K562 (cell line): ENCODE measurements at regions not wholly inside any gene's neighbourhood (a gene's known extent, or its start where the extent isn't known, plus 50 kb on each side); places are given as distances from the start of the nearest gene placed in this dataset.
A peak's percentile ranks its signal among the peaks of the same experiment; 100 is the strongest.

Experiments used
- ATAC-seq: fragments of 200-7000 bp; cut with Tn5 transposase; 3 replicates; pipeline ENCODE4 v1.9.1; 2020; ENCODE audit warnings: moderate library complexity
- BruUV-seq: library from RNA; stranded (reverse); fragments of 400-500 nt; replicated peaks from 2 replicates; lab custom pipeline; 2021; lab: Mats Ljungman, UMichigan
- CTCF ChIA-PET: fragments of 300-600 bp; formaldehyde crosslinking; extraction: SDS; loops from one replicate; lab custom pipeline; 2021; ENCODE audit warnings: low intra/inter-chr PET ratio; lab: Yijun Ruan, JAX
- POLR2A ChIA-PET: fragments of 300-600, 350-650 bp; sonication (Branson Sonifier 250); formaldehyde crosslinking; extraction: SDS; loops from one replicate; lab custom pipeline; 2021; ENCODE audit warnings: antibody characterized with exemption, inconsistent platforms; lab: Yijun Ruan, JAX
- DNase-seq, 4 experiments: peaks; one replicate each; pipeline versions ENCODE4 v3.0.0 to v3.0.0-alpha.2; 2011 to 2018; ENCODE audit warnings: low spot score in 3 of 4, mixed read lengths in 3 of 4; ENCODE audit errors: extremely low read depth in 1 of 4
- FAIRE-seq: peaks from 2 replicates; lab custom pipeline; 2011; peaks lifted over from hg19 to GRCh38; lab: Jason Lieb, UNC
- H2AFZ ChIP-seq: 2 replicates; pipeline ENCODE4 v1.6.0; 2011; ENCODE audit warnings: low read depth, low read length, control low read depth, inconsistent platforms
- H3K27ac ChIP-seq: fragments of 200-600 bp; 3 replicates; pipeline ENCODE4 v1.8.0; 2011; ENCODE audit warnings: low read depth, mild to moderate bottlenecking, control low read depth, inconsistent platforms, low read length, moderate library complexity, mixed read lengths; ENCODE audit errors: extremely low read depth
- H3K27me3 ChIP-seq, 2 experiments: fragments of 300-600 bp in 1 of 2; 2 replicates in 1 of 2; 3 replicates in 1 of 2; pipeline versions ENCODE4 v1.6.0 to v1.8.0; 2011; ENCODE audit warnings: inconsistent platforms in 2 of 2, low read length in 2 of 2, mild to moderate bottlenecking in 1 of 2, mixed read lengths in 1 of 2, moderate library complexity in 1 of 2; ENCODE audit not compliant: control insufficient read depth in 2 of 2, insufficient read depth in 2 of 2
- H3K36me3 ChIP-seq: fragments of 300-600 bp; 3 replicates; pipeline ENCODE4 v1.8.0; 2011; ENCODE audit warnings: mild to moderate bottlenecking, low read length, inconsistent platforms; ENCODE audit not compliant: control insufficient read depth, insufficient read depth
- H3K4me1 ChIP-seq, 2 experiments: fragments of 200-600 bp in 1 of 2; replicated peaks in 1 of 2; 2 replicates in 1 of 2; 3 replicates in 1 of 2; pipeline versions ENCODE4 v1.5.1 to v1.8.0; 2011; ENCODE audit warnings: inconsistent platforms in 2 of 2, low read length in 2 of 2, mild to moderate bottlenecking in 1 of 2, mixed read lengths in 1 of 2, moderate library complexity in 1 of 2; ENCODE audit not compliant: control insufficient read depth in 2 of 2, insufficient read depth in 2 of 2
- H3K4me2 ChIP-seq: 2 replicates; pipeline ENCODE4 v1.6.1; 2011; ENCODE audit warnings: low read length, control low read depth, inconsistent platforms, mixed read lengths; ENCODE audit not compliant: insufficient read depth
- H3K4me3 ChIP-seq: fragments of 200-600 bp; sonication (generic), shearing (Covaris generic); 2 replicates; pipeline ENCODE4 v1.5.1; 2016; ENCODE audit warnings: control low read depth, inconsistent platforms
- H3K79me2 ChIP-seq: fragments of 200-600 bp; 3 replicates; pipeline ENCODE4 v1.8.0; 2011; ENCODE audit warnings: low read length, inconsistent platforms; ENCODE audit not compliant: control insufficient read depth, insufficient read depth
- H3K9ac ChIP-seq, 2 experiments: 2 replicates each; pipeline versions ENCODE4 v1.6.0 to v1.6.1; 2011; ENCODE audit warnings: low read depth in 2 of 2, low read length in 2 of 2, control low read depth in 1 of 2, inconsistent platforms in 1 of 2, mild to moderate bottlenecking in 1 of 2, mixed read lengths in 1 of 2; ENCODE audit not compliant: insufficient read depth in 1 of 2
- H3K9me1 ChIP-seq: one replicate; pipeline ENCODE4 v1.6.0; 2011; ENCODE audit warnings: inconsistent platforms, mild to moderate bottlenecking, low read length, moderate library complexity; ENCODE audit not compliant: control insufficient read depth, insufficient read depth
- H3K9me3 ChIP-seq: replicated peaks from 2 replicates; pipeline ENCODE4 v1.5.1; 2011; ENCODE audit warnings: low read depth, low read length, inconsistent platforms; ENCODE audit not compliant: control insufficient read depth, insufficient read depth
- H4K20me1 ChIP-seq: replicated peaks from 2 replicates; pipeline ENCODE4 v1.6.1; 2011; ENCODE audit warnings: low read length, inconsistent platforms, mixed read lengths; ENCODE audit not compliant: control insufficient read depth, insufficient read depth
- BCOR ChIP-seq: fragments of 450-650 bp; IDR thresholded peaks from 2 replicates; pipeline ENCODE4 v1.6.1; 2016
- PHF8 ChIP-seq: fragments of 200-600 bp; sonication (generic); IDR thresholded peaks from 2 replicates; pipeline ENCODE4 v1.6.1; 2012; ENCODE audit warnings: mixed run types, mild to moderate bottlenecking, inconsistent platforms, low read length, moderate library complexity, borderline replicate concordance
- RNF219 ChIP-seq: fragments of 250-450 bp; sonication (Bioruptor Pico); IDR thresholded peaks from 2 replicates; pipeline ENCODE4 v1.5.0; 2022; ENCODE audit warnings: mild to moderate bottlenecking
- SMAD2 ChIP-seq: fragments of 150-350 bp; IDR thresholded peaks from 2 replicates; pipeline ENCODE4 v1.6.1; 2014; ENCODE audit warnings: low read depth, mild to moderate bottlenecking, low read length
- SMARCA5 ChIP-seq: fragments of 450-650 bp; IDR thresholded peaks from 2 replicates; pipeline ENCODE4 v1.6.1; 2016
- STAG1 ChIP-seq: sonication (generic); formaldehyde crosslinking; IDR thresholded peaks from 2 replicates; pipeline ENCODE4 v1.5.0; 2020; ENCODE audit warnings: missing genetic modification reagents, borderline replicate concordance
- WGBS: fragments of 100-300 bp; shearing (Covaris generic); methylation state at CpG from one replicate; pipeline ENCODE4 v1.1.6; 2016; ENCODE audit warnings: low coverage, mixed read lengths; ENCODE audit not compliant: insufficient coverage; ENCODE audit errors: missing lambda C conversion rate; 5-methylcytosine and 5-hydroxymethylcytosine counted together
- in situ Hi-C: fragments of 300-500 bp; cut with MboI; formaldehyde crosslinking; loops from 4 replicates; pipeline ENCODE4 v1.15.0; 2018; ENCODE audit warnings: inconsistent platforms, mixed read lengths
- intact Hi-C: fragments of 100-400 bp; cut with micrococcal nuclease; formaldehyde crosslinking; loops from 2 replicates; pipeline ENCODE4 v1.14.2; 2022
- TF ChIP-seq, protein P1 (sequence below): sonication (generic); formaldehyde crosslinking; IDR thresholded peaks from 2 replicates; pipeline ENCODE4 v1.8.0; 2022; ENCODE audit warnings: mild to moderate bottlenecking, missing genetic modification reagents, borderline replicate concordance

DNA sequence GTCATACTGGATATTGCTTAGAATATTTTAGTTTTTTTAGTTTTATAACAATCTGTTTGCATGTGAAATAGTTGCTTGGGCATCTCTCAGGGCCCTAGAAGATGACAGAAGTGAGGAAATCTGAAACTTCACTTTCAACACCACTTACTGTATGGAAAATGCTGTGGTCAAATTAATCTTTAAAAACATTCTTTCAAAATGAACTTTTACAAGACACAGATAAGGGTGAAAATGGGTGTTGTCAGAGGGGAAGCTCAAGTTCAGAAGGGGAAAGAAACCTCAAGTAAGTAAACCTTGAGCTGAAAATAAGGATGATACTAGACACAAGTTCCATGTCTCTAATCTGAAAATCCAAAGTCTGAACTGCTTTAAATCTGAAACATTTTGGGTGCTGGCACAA, 1840.1 kb upstream of the RAG2 start:
- FAIRE-seq: no peak
- Histone ChIP-seq H3K27me3 (no peaks in the 10 kb centered on the region), H3K36me3 (no peaks in the 10 kb centered on the region), H3K4me2 (no peak overlapping the region), H2AFZ (peak overlapping the region; percentile 53; the same call in 1 of the 2 replicates), H3K79me2 (no peaks in the 10 kb centered on the region), H3K9me1 (no peaks in the 10 kb centered on the region), H3K9me3 (no peaks in the 10 kb centered on the region), H3K9ac (no peak overlapping the region), H3K4me1 (no peaks in the 10 kb centered on the region; a peak in 1 of 5 replicates), H3K27ac (no peak overlapping the region), H3K4me3 (no peak overlapping the region), H4K20me1 (no peaks in the 10 kb centered on the region)
- in situ Hi-C loops (no loop called here), intact Hi-C loops (no loop called here)
- ATAC-seq: no peak
- DNase-seq: no peak
- CTCF ChIA-PET: no interaction called here
- TF ChIP-seq RNF219 (CRISPR knock-in tag) (no peak), SMARCA5 (no peak), SMAD2 (no peak), STAG1 (CRISPR knock-in tag) (no peak)
- BruUV-seq: no TSS peak
- POLR2A ChIA-PET: interaction anchor here (1.2 kb wide), 1 partner anchor 11 kb away, joined by 3 read pairs; no protein-coding TSS in a partner anchor

GRCh38 chr11:38425578-38425977, 1827.5 kb upstream of the RAG2 start:
- H3K79me2 ChIP-seq: no peaks in the 10 kb centered on the region
- ATAC-seq (no peak), FAIRE-seq (no peak), DNase-seq (no peak)
- no TSS peak for BruUV-seq
- H3K9me3 ChIP-seq: no peaks in the 10 kb centered on the region; the same call in 1 of the 2 replicates
- CTCF ChIA-PET: no interaction called here
- H2AFZ ChIP-seq: no peak overlapping the region
- H4K20me1 ChIP-seq: no peaks in the 10 kb centered on the region
- no peak overlapping the region for H3K9ac ChIP-seq
- H3K4me2 ChIP-seq: no peak overlapping the region
- in situ Hi-C loops (no loop called here), intact Hi-C loops (no loop called here)
- no peak overlapping the region for H3K4me3 ChIP-seq
- no peaks in the 10 kb centered on the region for H3K27me3 ChIP-seq
- no peaks in the 10 kb centered on the region for H3K9me1 ChIP-seq
- no peaks in the 10 kb centered on the region for H3K36me3 ChIP-seq
- H3K4me1 ChIP-seq: no peaks in the 10 kb centered on the region
- POLR2A ChIA-PET: no interaction called here
- no peak for TF ChIP-seq PHF8
- TF ChIP-seq, protein P1, sequence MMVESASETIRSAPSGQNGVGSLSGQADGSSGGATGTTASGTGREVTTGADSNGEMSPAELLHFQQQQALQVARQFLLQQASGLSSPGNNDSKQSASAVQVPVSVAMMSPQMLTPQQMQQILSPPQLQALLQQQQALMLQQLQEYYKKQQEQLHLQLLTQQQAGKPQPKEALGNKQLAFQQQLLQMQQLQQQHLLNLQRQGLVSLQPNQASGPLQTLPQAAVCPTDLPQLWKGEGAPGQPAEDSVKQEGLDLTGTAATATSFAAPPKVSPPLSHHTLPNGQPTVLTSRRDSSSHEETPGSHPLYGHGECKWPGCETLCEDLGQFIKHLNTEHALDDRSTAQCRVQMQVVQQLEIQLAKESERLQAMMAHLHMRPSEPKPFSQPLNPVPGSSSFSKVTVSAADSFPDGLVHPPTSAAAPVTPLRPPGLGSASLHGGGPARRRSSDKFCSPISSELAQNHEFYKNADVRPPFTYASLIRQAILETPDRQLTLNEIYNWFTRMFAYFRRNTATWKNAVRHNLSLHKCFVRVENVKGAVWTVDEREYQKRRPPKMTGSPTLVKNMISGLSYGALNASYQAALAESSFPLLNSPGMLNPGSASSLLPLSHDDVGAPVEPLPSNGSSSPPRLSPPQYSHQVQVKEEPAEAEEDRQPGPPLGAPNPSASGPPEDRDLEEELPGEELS (CRISPR knock-in tag): no peak
- TF ChIP-seq BCOR: no peak
- TF ChIP-seq, all 486 proteins: peak for 0
- no peak overlapping the region for H3K27ac ChIP-seq
- 13% methylated on average over 3 of the region's 3 CpGs for WGBS
